DMS 273 (cell line): ENCODE measurements at regions not wholly inside any gene's neighbourhood (a gene's known extent, or its start where the extent isn't known, plus 50 kb on each side); places are given as distances from the start of the nearest gene placed in this dataset.

ENCODE experiments used
- DNase-seq: peaks from one replicate; lab custom pipeline; 2025; ENCODE audit not compliant: unreplicated experiment; lab: John Stamatoyannopoulos, UW

DNA sequence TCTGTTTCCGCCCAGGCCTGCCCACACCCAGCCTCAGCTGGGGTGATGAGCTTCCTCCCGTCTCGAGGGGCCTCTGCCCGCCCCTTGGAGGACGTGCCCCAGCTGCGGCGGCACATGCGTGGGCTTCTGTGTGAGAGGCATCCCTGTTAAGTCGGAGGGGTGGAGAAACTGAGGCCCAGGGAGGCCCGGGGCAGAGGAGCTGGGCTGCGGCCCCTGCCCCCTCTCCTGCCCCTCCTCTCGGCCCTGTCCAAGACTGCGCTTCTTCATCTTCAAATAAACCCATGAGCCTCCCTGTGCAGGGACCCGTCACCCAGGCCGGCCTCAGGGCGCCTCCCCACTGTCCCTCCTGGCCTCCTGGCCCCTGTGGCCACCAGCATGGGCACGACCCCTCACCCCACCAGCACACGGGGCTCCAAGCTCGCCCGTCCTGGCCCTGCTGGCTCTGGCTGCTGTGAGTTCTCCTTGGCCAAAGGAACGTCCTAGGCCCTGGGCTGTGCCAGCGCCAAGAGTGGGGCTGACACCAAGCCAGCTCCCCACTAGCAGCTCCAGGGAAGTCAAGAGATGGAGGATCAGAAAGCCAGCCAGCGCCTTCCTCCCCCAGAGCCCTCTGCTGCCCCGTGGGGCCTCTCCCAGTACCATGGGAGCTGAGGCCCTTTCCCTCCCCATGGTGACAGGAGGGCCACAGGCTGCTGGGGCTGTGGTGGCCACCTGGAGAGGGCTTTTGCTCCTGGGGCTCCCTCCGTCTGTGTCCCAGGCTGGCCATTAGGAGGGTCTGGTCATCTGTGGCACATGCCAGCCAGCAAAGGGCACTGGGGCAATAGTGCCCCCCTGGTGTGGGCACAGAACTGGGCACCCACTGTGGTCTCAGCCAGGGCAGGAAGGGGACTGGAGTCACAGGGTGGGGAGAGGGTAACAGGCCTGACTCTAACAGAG is 180.4 kb downstream of the KIF26A start:
- no peak for DNase-seq

- no peak for DNase-seq
These were observed 181.3 kb downstream of the KIF26A start for GRCh38 chr14:104319491-104320241.

DNA sequence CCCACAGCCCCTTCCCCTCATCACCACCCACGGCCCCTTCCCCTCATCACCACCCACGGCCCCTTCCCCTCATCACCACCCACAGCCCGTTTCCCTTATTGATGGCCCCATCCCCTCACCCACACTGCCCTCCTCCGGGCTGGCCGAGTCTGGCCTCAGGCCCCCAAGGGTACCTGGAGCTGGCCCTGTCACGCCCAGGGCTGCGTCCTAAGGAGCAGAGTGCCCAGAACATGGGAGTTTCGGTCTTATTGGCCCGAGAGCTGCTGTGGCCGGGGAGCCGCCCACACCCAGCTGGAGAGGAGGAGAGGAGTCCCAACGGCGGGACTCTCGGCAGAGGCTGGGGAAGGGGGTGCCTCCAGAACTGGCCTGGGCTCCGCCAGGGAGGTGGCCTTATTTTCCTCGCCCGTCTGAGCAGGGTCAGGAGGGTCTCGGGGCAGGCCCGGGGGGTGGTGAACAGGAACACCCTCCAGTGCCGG is 182.3 kb downstream of the KIF26A start:
- no peak for DNase-seq

DNA sequence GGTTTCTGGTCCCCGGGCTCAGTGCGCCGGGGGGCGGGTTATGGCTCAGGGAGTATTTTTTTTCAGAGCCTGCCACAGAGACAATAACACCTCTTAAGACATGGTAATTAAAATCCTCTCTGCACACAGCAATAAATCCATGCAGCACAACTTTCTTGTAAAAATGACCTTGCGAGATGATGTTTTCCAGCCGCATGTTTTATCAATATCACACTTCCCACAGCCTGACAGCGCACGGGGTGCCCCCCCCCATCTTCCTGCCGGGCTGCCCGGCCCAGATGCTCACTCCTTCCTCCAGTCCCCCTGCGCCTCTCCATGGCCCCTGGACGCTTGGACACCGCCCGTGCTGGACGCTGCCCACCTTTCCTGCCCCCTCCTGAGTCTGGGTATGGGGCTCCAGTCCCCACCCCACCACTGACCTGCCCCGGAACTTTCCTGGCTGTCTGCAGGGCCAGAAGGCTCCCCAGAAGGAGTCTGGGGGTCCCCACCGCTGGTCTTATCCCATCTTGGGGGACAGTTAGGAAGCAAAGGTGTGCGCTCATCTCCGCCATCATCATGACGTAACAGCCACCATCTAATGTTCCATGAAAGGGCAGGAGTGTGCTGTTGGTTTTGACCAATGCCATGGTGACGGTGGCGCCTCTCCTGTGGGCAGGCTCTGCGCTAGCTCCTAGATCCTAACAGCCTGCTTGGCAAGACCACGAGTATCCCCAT is 182.9 kb downstream of the KIF26A start:
- no peak for DNase-seq

GRCh38 chr14:104321802-104322130 is 183.4 kb downstream of the KIF26A start:
- DNase-seq: no peak

- DNase-seq: no peak
These were observed 184.4 kb downstream of the KIF26A start for GRCh38 chr14:104322531-104323366.

DNA sequence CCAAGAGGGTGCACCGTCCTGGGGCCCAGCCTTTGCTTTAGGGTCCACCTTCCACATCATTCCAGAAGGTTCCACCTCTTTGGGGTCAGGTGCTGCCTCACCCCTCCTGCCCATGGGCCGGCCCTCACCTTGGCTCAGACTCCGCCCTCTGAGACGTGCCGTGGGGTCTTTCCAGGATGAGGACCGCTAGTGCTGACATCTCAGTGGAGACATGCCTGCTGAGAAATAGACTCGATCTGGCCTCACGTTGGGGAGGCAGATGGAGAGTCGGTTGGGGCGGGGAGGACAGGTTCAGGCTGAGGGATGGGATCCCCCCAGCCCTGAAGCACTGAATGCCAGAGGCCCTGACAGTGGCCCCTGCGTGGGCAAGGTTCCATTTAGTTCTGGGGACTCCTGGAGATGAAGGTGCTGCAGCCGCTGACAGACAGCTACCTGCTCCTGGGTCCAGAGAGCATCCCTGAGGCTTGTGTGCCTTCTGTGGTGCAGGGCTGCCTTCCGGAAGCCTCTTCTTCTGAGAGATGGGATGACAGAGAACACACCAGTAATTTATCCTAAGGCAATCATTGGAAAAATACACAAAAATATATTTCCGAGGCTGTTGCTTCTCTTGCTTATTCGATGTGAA is 185.3 kb downstream of the KIF26A start:
- DNase-seq: no peak

DNA sequence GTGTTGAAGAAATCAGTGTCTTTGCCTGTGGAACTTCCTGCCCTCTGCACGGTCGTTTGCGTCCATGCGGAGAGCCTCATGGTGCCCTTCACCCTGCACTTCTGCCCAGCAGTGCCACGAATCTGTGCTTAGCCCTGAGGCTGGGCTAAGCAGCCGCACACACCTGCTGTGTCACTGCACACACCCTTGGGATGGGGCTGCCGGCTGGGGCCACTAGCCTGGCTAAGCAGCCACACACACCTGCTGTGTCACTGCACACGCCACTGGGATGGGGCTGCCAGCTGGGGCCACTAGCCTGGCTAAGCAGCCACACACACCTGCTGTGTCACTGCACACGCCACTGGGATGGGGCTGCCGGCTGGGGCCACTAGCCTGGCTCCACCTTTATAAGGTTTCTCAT is 188.5 kb downstream of the KIF26A start:
- no peak for DNase-seq

DNA sequence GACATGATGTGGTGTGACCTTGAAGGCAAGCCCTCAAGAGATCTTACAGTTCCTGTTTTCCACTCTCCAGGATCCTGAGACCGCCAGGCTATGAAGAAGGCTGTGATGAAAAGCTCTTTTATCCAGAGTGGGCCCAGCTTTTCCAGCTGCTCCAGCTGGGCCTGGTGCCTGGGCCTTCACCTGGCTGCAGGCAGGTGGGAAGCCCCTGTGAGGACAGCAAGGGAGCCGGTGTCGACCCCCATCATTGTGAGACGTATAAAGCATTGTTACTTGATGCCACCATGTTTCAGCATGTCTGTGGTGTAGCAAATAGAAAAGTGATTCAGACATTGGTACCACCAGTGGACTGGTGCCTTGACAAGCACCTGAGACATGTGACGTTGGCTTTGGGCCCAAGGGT is 190.2 kb downstream of the KIF26A start:
- DNase-seq: no peak

GRCh38 chr14:104329793-104330192 is 191.4 kb downstream of the KIF26A start:
- no peak for DNase-seq

DNA sequence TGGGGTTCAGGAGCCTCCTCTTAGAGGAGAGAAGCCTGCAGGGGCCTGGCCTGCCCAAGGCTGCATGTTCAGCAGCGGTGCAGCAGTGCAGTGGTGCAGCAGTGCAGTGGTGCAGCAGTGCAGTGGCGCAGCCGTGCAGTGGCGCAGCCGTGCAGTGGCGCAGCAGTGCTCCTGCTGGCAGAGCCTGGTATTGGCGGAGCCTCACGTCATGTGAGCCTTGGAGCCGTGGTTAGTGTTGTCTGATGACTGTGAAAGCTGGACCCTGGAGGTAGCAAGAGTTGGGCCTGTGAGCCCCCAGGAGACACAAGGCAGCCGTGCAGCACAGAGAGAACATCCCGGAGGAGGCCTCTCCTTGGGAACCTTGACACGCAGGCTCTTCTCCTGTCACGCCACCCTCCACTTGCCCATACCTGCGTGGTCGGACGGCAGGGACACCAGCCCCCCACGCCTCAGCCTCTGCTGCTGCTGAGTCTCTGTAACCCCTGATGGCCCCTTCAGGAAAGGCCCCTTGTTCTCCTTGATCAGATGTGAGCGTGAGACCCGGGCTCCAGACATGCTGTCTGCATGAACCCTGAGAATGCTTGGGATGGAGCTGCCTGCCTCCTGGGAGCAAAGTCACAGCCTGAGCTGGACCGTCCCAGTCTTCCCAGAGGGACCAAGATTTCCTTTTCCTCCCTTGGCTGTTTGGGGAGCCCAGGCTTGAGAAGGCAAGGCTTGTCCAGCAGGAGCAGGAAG is 193.7 kb downstream of the KIF26A start:
- DNase-seq: no peak

DNA sequence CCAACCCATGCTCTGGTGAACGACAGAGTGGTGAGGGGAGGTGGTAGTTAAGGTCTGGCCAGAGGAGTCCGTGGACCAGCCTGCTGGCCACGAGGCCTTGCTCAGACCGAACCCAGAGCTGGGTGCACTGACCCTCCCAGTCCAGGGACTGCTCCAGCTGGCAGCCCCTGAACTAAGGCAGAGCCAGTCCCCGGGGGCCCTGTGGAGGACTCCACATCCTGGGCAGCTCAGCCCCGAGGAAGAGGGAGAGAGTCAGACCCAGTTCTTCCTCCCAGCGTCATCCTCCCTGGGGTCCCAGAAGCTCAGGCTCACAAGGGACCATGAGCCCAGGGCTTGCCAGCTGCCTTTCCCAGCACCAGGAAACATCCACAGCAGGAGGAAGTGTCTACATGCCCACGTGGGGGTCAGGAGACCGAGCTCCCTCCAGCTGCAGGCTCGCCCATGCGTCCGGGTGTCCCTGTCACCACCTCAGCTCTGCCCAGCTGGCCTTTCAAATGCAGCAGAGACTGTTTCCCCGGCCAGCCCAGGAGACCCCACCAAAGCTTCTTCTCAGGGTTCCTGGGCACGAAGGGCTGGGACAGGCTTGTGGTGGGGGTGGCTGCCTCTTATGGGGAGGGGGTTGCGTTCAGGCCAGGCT is 194.4 kb downstream of the KIF26A start:
- no peak for DNase-seq

DNA sequence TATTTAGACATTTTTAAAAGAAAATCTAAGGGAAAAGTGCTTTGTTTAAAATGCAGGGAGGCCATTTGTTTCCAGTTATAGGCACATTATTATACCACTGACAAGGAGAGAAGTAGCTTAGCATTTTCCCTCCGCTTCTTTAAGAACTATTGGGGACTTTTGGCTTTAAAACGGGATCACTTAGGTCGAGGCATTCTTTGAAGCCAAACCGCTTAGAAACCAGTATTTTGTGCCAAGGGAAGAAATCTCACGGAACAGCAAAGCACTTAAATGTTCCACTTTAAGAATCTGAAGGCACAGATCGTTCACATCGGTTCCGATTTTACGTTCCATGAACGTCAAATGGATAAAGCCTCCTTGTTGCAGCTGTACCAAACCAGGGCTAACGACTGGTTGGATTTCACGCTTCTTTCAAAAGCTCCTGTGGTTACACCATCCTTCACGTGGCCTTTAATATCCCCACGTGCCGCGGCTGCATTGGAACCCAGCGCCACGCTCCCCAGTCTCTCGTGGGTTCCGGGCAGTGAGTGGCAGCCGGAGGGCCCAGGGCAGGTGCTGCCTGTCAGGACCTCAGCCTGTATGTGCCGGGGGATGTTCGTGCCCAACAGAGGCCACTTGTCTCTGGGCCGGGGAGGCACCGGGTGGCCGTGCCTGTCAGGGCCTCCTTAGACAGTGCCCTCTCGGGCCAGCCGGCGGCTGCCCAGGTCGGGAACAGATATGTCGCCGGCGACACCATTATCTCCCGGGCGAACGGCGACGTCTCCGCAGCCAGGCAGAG is 195.4 kb downstream of the KIF26A start:
- no peak for DNase-seq

GRCh38 chr14:104334424-104335161 is 196.2 kb downstream of the KIF26A start:
- DNase-seq: no peak

DNA sequence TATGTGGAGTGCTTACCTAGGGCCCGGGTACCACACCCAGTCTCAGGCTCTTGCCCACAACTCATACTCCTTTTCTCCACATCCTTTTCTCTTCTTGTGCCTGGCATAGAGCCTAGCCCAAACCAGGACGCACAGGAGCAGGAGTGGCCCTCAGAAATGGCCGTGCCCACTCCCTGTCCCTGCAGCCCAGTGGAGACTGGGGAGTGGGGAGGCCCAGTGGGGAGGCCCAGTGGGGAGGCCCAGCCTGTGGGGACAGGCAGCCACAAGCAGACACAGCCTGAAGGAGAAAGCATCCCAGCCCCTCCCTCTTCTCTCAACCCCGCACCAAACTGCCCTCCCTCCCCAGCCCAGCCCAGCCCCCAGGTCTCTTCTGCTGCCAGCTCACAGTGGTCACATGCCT is 196.8 kb downstream of the KIF26A start:
- no peak for DNase-seq

DNA sequence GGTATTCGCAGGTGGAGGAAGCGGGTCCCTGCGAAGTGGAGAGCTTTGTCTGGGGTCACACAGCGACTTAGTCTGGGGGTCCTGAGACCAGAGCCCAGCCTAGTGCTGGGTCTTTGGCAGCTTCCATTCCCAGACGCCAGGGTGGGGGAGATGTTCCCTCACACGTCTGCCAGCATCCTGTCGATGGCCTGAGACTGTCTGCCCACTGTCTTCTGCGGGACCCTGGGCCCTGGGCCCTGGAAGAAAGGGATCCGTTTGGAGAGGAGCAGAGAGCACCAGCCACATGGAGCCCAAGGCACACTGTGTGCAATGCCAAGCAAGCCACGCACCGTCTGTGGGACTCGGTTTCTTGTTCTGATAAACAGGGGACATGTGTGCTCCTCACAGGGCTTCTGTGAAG is 197.2 kb downstream of the KIF26A start:
- no peak for DNase-seq

- no peak for DNase-seq
These were observed 199.0 kb downstream of the KIF26A start for GRCh38 chr14:104337351-104337750.

GRCh38 chr14:104339361-104339760 is 201.0 kb downstream of the KIF26A start:
- DNase-seq: no peak
